ENCODE measurements at regions not wholly inside any gene's neighbourhood (a gene's known extent, or its start where the extent isn't known, plus 50 kb on each side); places are given as distances from the start of the nearest gene placed in this dataset.

- no peak for DNase-seq (ENCODE audit: low spot score)
- Histone ChIP-seq H3K9me3 (no peaks in the 10 kb centered on the region), H3K4me3 (no peak overlapping the region), H3K4me1 (ENCODE audit: control insufficient read depth in 1 of 2, low read depth in 2 of 2) (no peaks in the 10 kb centered on the region), H3K36me3 (no peaks in the 10 kb centered on the region), H3K27me3 (replicated peaks; ENCODE audit: insufficient read depth) (no peaks in the 10 kb centered on the region), H3K27ac (no peak overlapping the region)
- ATAC-seq (ENCODE audit: insufficient number of reproducible peaks, low FRiP score, low read depth): no peak
- no peak for TF ChIP-seq CTCF (IDR thresholded peaks at IDR 0.05)
These were observed 839.9 kb upstream of the CDH8 start for GRCh38 chr16:62876133-62876532.

- Histone ChIP-seq H3K4me1 (ENCODE audit: control insufficient read depth in 1 of 2, low read depth in 2 of 2) (no peaks in the 10 kb centered on the region), H3K27me3 (replicated peaks; ENCODE audit: insufficient read depth) (no peaks in the 10 kb centered on the region), H3K36me3 (no peaks in the 10 kb centered on the region), H3K27ac (no peak overlapping the region), H3K4me3 (no peak overlapping the region), H3K9me3 (no peaks in the 10 kb centered on the region)
- no peak for TF ChIP-seq CTCF (IDR thresholded peaks at IDR 0.05)
- ATAC-seq (ENCODE audit: insufficient number of reproducible peaks, low FRiP score, low read depth): no peak
- no peak for DNase-seq (ENCODE audit: low spot score)
These were observed 836.1 kb upstream of the CDH8 start for GRCh38 chr16:62872339-62872738.

GRCh38 chr16:62870554-62870953 lies 834.3 kb upstream of the CDH8 start:
- no peak for TF ChIP-seq CTCF (IDR thresholded peaks at IDR 0.05)
- Histone ChIP-seq H3K27me3 (replicated peaks; ENCODE audit: insufficient read depth) (no peaks in the 10 kb centered on the region), H3K9me3 (no peaks in the 10 kb centered on the region), H3K36me3 (no peaks in the 10 kb centered on the region), H3K27ac (no peak overlapping the region), H3K4me1 (ENCODE audit: control insufficient read depth in 1 of 2, low read depth in 2 of 2) (no peaks in the 10 kb centered on the region), H3K4me3 (no peak overlapping the region)
- no peak for ATAC-seq (ENCODE audit: insufficient number of reproducible peaks, low FRiP score, low read depth)
- DNase-seq (ENCODE audit: low spot score): no peak

- DNase-seq (ENCODE audit: low spot score) (no peak), ATAC-seq (ENCODE audit: insufficient number of reproducible peaks, low FRiP score, low read depth) (no peak)
- no peaks in the 10 kb centered on the region for H3K9me3 ChIP-seq
- TF ChIP-seq CTCF (IDR thresholded peaks at IDR 0.05): no peak
- no peak overlapping the region for H3K4me3 ChIP-seq
- no peaks in the 10 kb centered on the region for H3K27me3 ChIP-seq (replicated peaks; ENCODE audit: insufficient read depth)
- no peaks in the 10 kb centered on the region for H3K4me1 ChIP-seq (ENCODE audit: control insufficient read depth in 1 of 2, low read depth in 2 of 2)
- no peaks in the 10 kb centered on the region for H3K36me3 ChIP-seq
- H3K27ac ChIP-seq: no peak overlapping the region
These were observed 833.6 kb upstream of the CDH8 start for GRCh38 chr16:62869837-62870236.

GRCh38 chr16:62863139-62863538 lies 826.9 kb upstream of the CDH8 start:
- ATAC-seq (ENCODE audit: insufficient number of reproducible peaks, low FRiP score, low read depth): no peak

More at GRCh38 chr16:62863139-62863538, 826.9 kb upstream of the CDH8 start:
- Histone ChIP-seq H3K4me3 (no peak overlapping the region), H3K4me1 (ENCODE audit: control insufficient read depth in 1 of 2, low read depth in 2 of 2) (no peaks in the 10 kb centered on the region), H3K27me3 (replicated peaks; ENCODE audit: insufficient read depth) (no peaks in the 10 kb centered on the region), H3K9me3 (no peaks in the 10 kb centered on the region), H3K27ac (no peak overlapping the region), H3K36me3 (no peaks in the 10 kb centered on the region)
- TF ChIP-seq CTCF (IDR thresholded peaks at IDR 0.05): no peak
- DNase-seq (ENCODE audit: low spot score): no peak
